ENCODE measurements at regions not wholly inside any gene's neighbourhood (a gene's known extent, or its start where the extent isn't known, plus 50 kb on each side); places are given as distances from the start of the nearest gene placed in this dataset.

- TF ChIP-seq CTCF (IDR thresholded peaks at IDR 0.05; ENCODE audit: extremely low read depth in 1 of 2, insufficient read depth in 1 of 2, low read depth in 1 of 2, low read length in 2 of 2) (no peak), MYC (IDR thresholded peaks at IDR 0.05; ENCODE audit: low read depth, low read length) (no peak), POLR2A (IDR thresholded peaks at IDR 0.05; ENCODE audit: low read depth, low read length) (no peak)
These were observed 602.6 kb upstream of the API5 start for GRCh38 chr11:42709216-42709615.

Data from endothelial cell of umbilical vein (primary cell).